Astrocyte (in vitro differentiated cells and primary cell): ENCODE measurements at regions not wholly inside any gene's neighbourhood (a gene's known extent, or its start where the extent isn't known, plus 50 kb on each side); places are given as distances from the start of the nearest gene placed in this dataset.

ENCODE experiments used
- DNase-seq: peaks from one replicate; pipeline ENCODE4 v3.0.0-alpha.2; 2010; ENCODE audit warnings: low read depth
- FAIRE-seq: peaks from 2 replicates; lab custom pipeline; 2011; peaks lifted over from hg19 to GRCh38; lab: Jason Lieb, UNC
- H2AFZ ChIP-seq: 2 replicates; pipeline ENCODE4 v1.6.0; 2012; ENCODE audit warnings: low read depth, low read length, inconsistent platforms
- H3K27ac ChIP-seq: 2 replicates; pipeline ENCODE4 v1.5.1; 2011; ENCODE audit warnings: low read depth, low read length, inconsistent platforms
- H3K27me3 ChIP-seq: 2 replicates; pipeline ENCODE4 v1.6.0; 2011; ENCODE audit warnings: low read length, inconsistent platforms; ENCODE audit not compliant: insufficient read depth
- H3K36me3 ChIP-seq: 2 replicates; pipeline ENCODE4 v1.5.1; 2011; ENCODE audit warnings: low read length, inconsistent platforms; ENCODE audit not compliant: insufficient read depth
- H3K4me1 ChIP-seq: 2 replicates; pipeline ENCODE4 v1.5.1; 2011; ENCODE audit warnings: low read length, inconsistent platforms; ENCODE audit not compliant: insufficient read depth
- H3K4me2 ChIP-seq: 2 replicates; pipeline ENCODE4 v1.6.0; 2012; ENCODE audit warnings: low read length, inconsistent platforms
- H3K4me3 ChIP-seq: 2 replicates; pipeline ENCODE4 v1.5.1; 2011; ENCODE audit warnings: low read depth, mild to moderate bottlenecking, low read length, inconsistent platforms; ENCODE audit not compliant: insufficient read depth
- H3K79me2 ChIP-seq: 2 replicates; pipeline ENCODE4 v1.6.0; 2012; ENCODE audit warnings: mild to moderate bottlenecking, low read length, inconsistent platforms; ENCODE audit not compliant: insufficient read depth
- H3K9ac ChIP-seq: 2 replicates; pipeline ENCODE4 v1.6.0; 2012; ENCODE audit warnings: mild to moderate bottlenecking, low read length, inconsistent platforms
- H3K9me3 ChIP-seq: 2 replicates; pipeline ENCODE4 v1.5.1; 2012; ENCODE audit warnings: low read depth, mild to moderate bottlenecking, low read length, inconsistent platforms; ENCODE audit not compliant: insufficient read depth
- H4K20me1 ChIP-seq: 2 replicates; pipeline ENCODE4 v1.6.0; 2012; ENCODE audit warnings: low read length, inconsistent platforms; ENCODE audit not compliant: insufficient read depth
- H3K27ac Mint-ChIP-seq: one replicate; pipeline ENCODE4 v1.8.0; 2021; ENCODE audit warnings: mild to moderate bottlenecking, mixed read lengths; ENCODE audit not compliant: unreplicated experiment
- H3K27me3 Mint-ChIP-seq: one replicate; pipeline ENCODE4 v1.8.0; 2021; ENCODE audit warnings: low read depth, mixed read lengths; ENCODE audit not compliant: unreplicated experiment
- H3K36me3 Mint-ChIP-seq: one replicate; pipeline ENCODE4 v1.8.0; 2021; ENCODE audit warnings: low read depth, mixed read lengths; ENCODE audit not compliant: unreplicated experiment
- H3K4me1 Mint-ChIP-seq: one replicate; pipeline ENCODE4 v1.8.0; 2021; ENCODE audit warnings: low read depth, mixed read lengths; ENCODE audit not compliant: unreplicated experiment
- H3K4me3 Mint-ChIP-seq: one replicate; pipeline ENCODE4 v1.8.0; 2021; ENCODE audit warnings: mild to moderate bottlenecking, moderate library complexity, mixed read lengths; ENCODE audit not compliant: unreplicated experiment
- H3K9me3 Mint-ChIP-seq: one replicate; pipeline ENCODE4 v1.8.0; 2021; ENCODE audit warnings: mild to moderate bottlenecking, mixed read lengths; ENCODE audit not compliant: unreplicated experiment
- EZH2 ChIP-seq: IDR thresholded peaks from 2 replicates; pipeline ENCODE4 v1.6.1; 2012; ENCODE audit warnings: mild to moderate bottlenecking, low read length, inconsistent platforms; ENCODE audit not compliant: insufficient read depth
- TF ChIP-seq, protein P1 (sequence below): IDR thresholded peaks from 2 replicates; pipeline ENCODE4 v1.5.1; 2011; ENCODE audit warnings: low read depth, mild to moderate bottlenecking, inconsistent platforms, low read length, moderate library complexity; ENCODE audit not compliant: insufficient read depth

DNA sequence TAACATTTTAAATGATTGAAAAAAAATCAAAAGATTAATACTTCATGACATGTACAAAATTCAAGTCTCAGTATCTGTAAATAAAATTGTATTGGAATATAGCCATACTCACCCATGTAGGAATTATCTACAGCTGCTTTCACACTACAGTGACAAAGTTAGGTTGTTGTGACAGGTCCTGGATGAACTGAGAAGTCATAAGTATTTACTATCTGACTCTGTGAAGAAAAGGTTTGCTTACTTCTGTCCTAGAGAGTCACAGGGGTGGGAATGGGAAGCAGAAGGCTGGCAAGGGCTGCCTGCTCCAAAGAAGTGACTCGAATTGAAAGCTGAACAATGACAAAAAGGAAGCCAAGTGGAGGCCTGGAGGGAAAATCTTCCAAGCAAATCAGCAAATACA lies 155.2 kb downstream of the SLC30A10 start:
- TF ChIP-seq, protein P1, sequence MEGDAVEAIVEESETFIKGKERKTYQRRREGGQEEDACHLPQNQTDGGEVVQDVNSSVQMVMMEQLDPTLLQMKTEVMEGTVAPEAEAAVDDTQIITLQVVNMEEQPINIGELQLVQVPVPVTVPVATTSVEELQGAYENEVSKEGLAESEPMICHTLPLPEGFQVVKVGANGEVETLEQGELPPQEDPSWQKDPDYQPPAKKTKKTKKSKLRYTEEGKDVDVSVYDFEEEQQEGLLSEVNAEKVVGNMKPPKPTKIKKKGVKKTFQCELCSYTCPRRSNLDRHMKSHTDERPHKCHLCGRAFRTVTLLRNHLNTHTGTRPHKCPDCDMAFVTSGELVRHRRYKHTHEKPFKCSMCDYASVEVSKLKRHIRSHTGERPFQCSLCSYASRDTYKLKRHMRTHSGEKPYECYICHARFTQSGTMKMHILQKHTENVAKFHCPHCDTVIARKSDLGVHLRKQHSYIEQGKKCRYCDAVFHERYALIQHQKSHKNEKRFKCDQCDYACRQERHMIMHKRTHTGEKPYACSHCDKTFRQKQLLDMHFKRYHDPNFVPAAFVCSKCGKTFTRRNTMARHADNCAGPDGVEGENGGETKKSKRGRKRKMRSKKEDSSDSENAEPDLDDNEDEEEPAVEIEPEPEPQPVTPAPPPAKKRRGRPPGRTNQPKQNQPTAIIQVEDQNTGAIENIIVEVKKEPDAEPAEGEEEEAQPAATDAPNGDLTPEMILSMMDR: no peak
- TF ChIP-seq EZH2: no peak
- Histone ChIP-seq H2AFZ (no peak overlapping the region), H3K27ac (no peak overlapping the region), H3K79me2 (no peaks in the 10 kb centered on the region), H3K4me1 (peaks cover 10% of the 10 kb centered on the region), H3K9ac (no peak overlapping the region), H3K27me3 (no peaks in the 10 kb centered on the region), H3K36me3 (no peaks in the 10 kb centered on the region), H3K9me3 (no peaks in the 10 kb centered on the region), H3K4me2 (no peak overlapping the region), H3K4me3 (no peak overlapping the region), H4K20me1 (no peaks in the 10 kb centered on the region)
- FAIRE-seq: no peak
- Mint-ChIP-seq H3K27me3 (no peaks in the 10 kb centered on the region), H3K9me3 (no peaks in the 10 kb centered on the region), H3K27ac (no peak overlapping the region), H3K4me3 (no peak overlapping the region), H3K4me1 (peaks cover 7% of the 10 kb centered on the region), H3K36me3 (no peaks in the 10 kb centered on the region)
- no peak for DNase-seq

DNA sequence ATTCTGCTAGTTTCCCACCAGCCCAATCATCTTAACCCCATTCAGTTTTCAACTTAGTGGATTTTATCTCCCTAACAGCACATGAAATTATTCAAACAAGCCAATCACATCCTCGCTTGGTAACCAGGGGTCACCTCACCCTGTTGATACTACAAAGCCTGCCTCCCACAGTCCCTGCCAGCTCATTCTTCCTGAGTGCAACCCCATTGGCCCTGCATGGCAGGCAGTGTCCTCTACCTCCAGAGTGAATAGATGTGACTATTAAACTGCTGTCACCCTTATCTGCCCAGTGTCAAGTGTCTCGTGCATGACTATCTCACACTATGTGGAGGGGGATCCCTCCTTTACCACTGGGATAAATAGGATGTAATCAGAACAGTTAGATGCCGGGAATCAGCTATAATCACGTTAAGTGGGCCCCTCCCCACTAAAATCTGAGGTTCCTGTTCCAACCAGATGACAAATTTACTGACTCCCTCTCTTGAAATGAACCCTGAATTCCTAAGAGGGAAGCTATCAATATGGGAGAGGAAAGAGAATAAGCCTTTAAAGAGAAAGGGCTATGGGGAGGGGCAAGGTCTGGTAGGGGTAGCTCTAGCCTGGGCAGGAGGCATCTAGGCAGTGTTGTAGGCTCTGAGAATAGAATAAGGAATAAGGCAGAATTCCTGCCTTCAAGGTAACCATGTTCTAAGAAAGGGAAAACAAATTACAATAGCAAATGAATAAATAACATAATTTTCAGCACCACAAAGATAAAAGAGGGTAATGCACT lies 155.9 kb downstream of the SLC30A10 start:
- Histone ChIP-seq H3K79me2 (no peaks in the 10 kb centered on the region), H3K9ac (no peak overlapping the region), H3K4me1 (peaks cover 10% of the 10 kb centered on the region), H4K20me1 (no peaks in the 10 kb centered on the region), H3K27ac (peak overlapping the region; percentile 28), H3K9me3 (no peaks in the 10 kb centered on the region), H3K4me3 (no peak overlapping the region), H3K27me3 (no peaks in the 10 kb centered on the region), H3K36me3 (no peaks in the 10 kb centered on the region), H2AFZ (no peak overlapping the region), H3K4me2 (no peak overlapping the region)
- no peak for DNase-seq
- H3K36me3 Mint-ChIP-seq: no peaks in the 10 kb centered on the region
- FAIRE-seq: no peak
- H3K4me1 Mint-ChIP-seq: peaks cover 7% of the 10 kb centered on the region
- H3K27ac Mint-ChIP-seq: no peak overlapping the region
- TF ChIP-seq EZH2: no peak
- TF ChIP-seq, protein P1: no peak
- H3K27me3 Mint-ChIP-seq: no peaks in the 10 kb centered on the region
- H3K4me3 Mint-ChIP-seq: no peak overlapping the region
- H3K9me3 Mint-ChIP-seq: no peaks in the 10 kb centered on the region

DNA sequence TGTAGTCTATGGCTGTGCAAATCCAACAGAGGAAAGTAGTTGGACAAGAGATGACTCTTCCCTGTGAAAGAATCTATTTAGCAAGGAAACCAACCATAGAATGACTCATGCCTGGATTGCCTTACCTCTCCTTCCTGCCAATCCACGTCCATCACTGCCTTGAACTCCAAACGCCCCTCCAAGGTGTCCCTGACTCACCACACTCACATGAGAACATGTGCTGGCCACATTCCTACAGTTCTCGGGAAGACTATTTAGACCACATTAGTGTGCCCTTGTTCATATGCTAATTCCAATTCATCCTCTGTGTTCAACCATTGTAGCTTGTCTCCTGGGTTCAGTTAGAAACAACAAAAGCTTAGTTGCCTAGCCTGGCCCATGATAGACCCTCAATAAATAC lies 157.3 kb downstream of the SLC30A10 start:
- Histone ChIP-seq H3K4me3 (no peak overlapping the region), H4K20me1 (no peaks in the 10 kb centered on the region), H2AFZ (peak overlapping the region; percentile 17), H3K4me2 (peak overlapping the region; percentile 56), H3K9me3 (no peaks in the 10 kb centered on the region), H3K36me3 (no peaks in the 10 kb centered on the region), H3K79me2 (no peaks in the 10 kb centered on the region), H3K4me1 (peaks cover 10% of the 10 kb centered on the region), H3K27ac (peak overlapping the region; percentile 75), H3K27me3 (no peaks in the 10 kb centered on the region), H3K9ac (no peak overlapping the region)
- Mint-ChIP-seq H3K27ac (peak overlapping the region; percentile 22), H3K36me3 (no peaks in the 10 kb centered on the region), H3K4me1 (peaks cover 7% of the 10 kb centered on the region), H3K27me3 (no peaks in the 10 kb centered on the region), H3K9me3 (peaks cover 2% of the 10 kb centered on the region), H3K4me3 (no peak overlapping the region)
- DNase-seq (peak; percentile 99), FAIRE-seq (peak; percentile 86)
- TF ChIP-seq EZH2: no peak
- TF ChIP-seq, protein P1: no peak
